ENCODE measurements at regions not wholly inside any gene's neighbourhood (a gene's known extent, or its start where the extent isn't known, plus 50 kb on each side); places are given as distances from the start of the nearest gene placed in this dataset.

GRCh38 chr6:1075880-1076279 lies 236.0 kb upstream of the FOXQ1 start:
- TF ChIP-seq CTCF (IDR thresholded peaks at IDR 0.05), result no peak
- TF ChIP-seq POLR2A (IDR thresholded peaks at IDR 0.05), result no peak
- TF ChIP-seq EP300 (IDR thresholded peaks at IDR 0.05), result no peak
- WGBS, 2 donors, result 66 to 77% methylated on average over 4 of the region's 4 CpGs

GRCh38 chr6:1075444-1075843 lies 236.5 kb upstream of the FOXQ1 start:
- WGBS, 2 donors, result 44 to 50% methylated on average over 4 of the region's 4 CpGs
- Histone ChIP-seq H3K9me3 (no peaks in the 10 kb centered on the region), H3K36me3 (no peaks in the 10 kb centered on the region), H3K27ac (no peak overlapping the region), H3K4me1 (no peaks in the 10 kb centered on the region), H3K4me3 (no peak overlapping the region), H3K27me3 (no peaks in the 10 kb centered on the region)
- no peak for DNase-seq (ENCODE audit: low spot score in 2 of 2)
- TF ChIP-seq EP300 (IDR thresholded peaks at IDR 0.05) (no peak), POLR2A (IDR thresholded peaks at IDR 0.05) (no peak), CTCF (IDR thresholded peaks at IDR 0.05) (no peak)

More at GRCh38 chr6:1075880-1076279, 236.0 kb upstream of the FOXQ1 start:
- Histone ChIP-seq H3K9me3 (no peaks in the 10 kb centered on the region), H3K4me1 (no peaks in the 10 kb centered on the region), H3K27ac (no peak overlapping the region), H3K4me3 (no peak overlapping the region), H3K36me3 (no peaks in the 10 kb centered on the region), H3K27me3 (no peaks in the 10 kb centered on the region)
- no peak for DNase-seq (ENCODE audit: low spot score in 2 of 2)

GRCh38 chr6:1070085-1070521 lies 241.8 kb upstream of the FOXQ1 start:
- TF ChIP-seq EP300 (IDR thresholded peaks at IDR 0.05) (no peak), POLR2A (IDR thresholded peaks at IDR 0.05) (no peak), CTCF (IDR thresholded peaks at IDR 0.05) (no peak)
- no peak for DNase-seq (ENCODE audit: low spot score in 2 of 2)
- no peak overlapping the region for H3K4me3 ChIP-seq
- no peaks in the 10 kb centered on the region for H3K4me1 ChIP-seq
- H3K9me3 ChIP-seq, result no peaks in the 10 kb centered on the region
- 47 to 70% methylated on average over 12 of the region's 12 CpGs for WGBS, 2 donors
- H3K27me3 ChIP-seq, result no peaks in the 10 kb centered on the region
- H3K27ac ChIP-seq, result no peak overlapping the region
- no peaks in the 10 kb centered on the region for H3K36me3 ChIP-seq

- DNase-seq (ENCODE audit: low spot score in 2 of 2), result no peak
- no peak overlapping the region for H3K4me3 ChIP-seq
- H3K4me1 ChIP-seq, result no peaks in the 10 kb centered on the region
- no peaks in the 10 kb centered on the region for H3K9me3 ChIP-seq
- no peaks in the 10 kb centered on the region for H3K36me3 ChIP-seq
- WGBS, 2 donors, result 93 to 95% methylated on average over 7 of the region's 7 CpGs
- H3K27ac ChIP-seq, result no peak overlapping the region
- TF ChIP-seq EP300 (IDR thresholded peaks at IDR 0.05), result no peak
- no peak for TF ChIP-seq CTCF (IDR thresholded peaks at IDR 0.05)
- no peak for TF ChIP-seq POLR2A (IDR thresholded peaks at IDR 0.05)
- H3K27me3 ChIP-seq, result no peaks in the 10 kb centered on the region
Measured at GRCh38 chr6:1068905-1069304, 243.0 kb upstream of the FOXQ1 start.

- Histone ChIP-seq H3K9me3 (no peaks in the 10 kb centered on the region), H3K27me3 (no peaks in the 10 kb centered on the region), H3K4me1 (no peaks in the 10 kb centered on the region), H3K36me3 (no peaks in the 10 kb centered on the region), H3K27ac (no peak overlapping the region), H3K4me3 (no peak overlapping the region)
- 78 to 80% methylated on average over 7 of the region's 7 CpGs for WGBS, 2 donors
- TF ChIP-seq CTCF (IDR thresholded peaks at IDR 0.05) (no peak), POLR2A (IDR thresholded peaks at IDR 0.05) (no peak), EP300 (IDR thresholded peaks at IDR 0.05) (no peak)
- no peak for DNase-seq (ENCODE audit: low spot score in 2 of 2)
Measured at GRCh38 chr6:1068068-1068467, 243.8 kb upstream of the FOXQ1 start.

Measured in tibial nerve (tissue), 4 donors.